ENCODE measurements at regions not wholly inside any gene's neighbourhood (a gene's known extent, or its start where the extent isn't known, plus 50 kb on each side); places are given as distances from the start of the nearest gene placed in this dataset.

DNA sequence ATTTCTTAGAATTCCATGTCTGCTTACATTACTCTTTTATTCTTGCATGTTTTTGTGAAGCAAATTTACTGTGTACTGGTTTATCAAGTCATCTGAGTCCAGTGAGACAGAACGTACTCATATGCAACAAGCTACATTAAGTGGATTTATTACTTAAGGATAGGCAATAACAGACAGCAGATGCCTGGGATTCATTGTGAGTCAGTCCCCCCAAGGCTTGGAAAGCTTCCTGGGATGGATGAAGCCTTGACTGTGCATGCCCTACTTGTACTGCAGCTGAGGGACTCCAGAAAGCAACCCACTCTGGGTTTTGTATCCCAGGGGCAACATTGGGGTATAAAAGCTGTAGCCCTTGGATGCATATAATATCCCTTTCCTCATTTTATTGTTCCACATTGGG, 113.4 kb upstream of the RAB18 start:
- FAIRE-seq = no peak
- no peak overlapping the region for H3K9ac ChIP-seq (ENCODE audit: control insufficient read depth, insufficient read depth, low read length)
- H3K9me3 ChIP-seq (replicated peaks; ENCODE audit: control insufficient read depth, insufficient read depth, low read length) = no peaks in the 10 kb centered on the region; the same call in 2 of the 3 replicates
- no peaks in the 10 kb centered on the region for H4K20me1 ChIP-seq (ENCODE audit: control insufficient read depth, insufficient read depth)
- in situ Hi-C loops (cut with MboI) = no loop called here
- H3K27me3 ChIP-seq (replicated peaks in 1 of 2; ENCODE audit: control insufficient read depth in 2 of 2, insufficient read depth in 2 of 2, low read length in 1 of 2) = no peaks in the 10 kb centered on the region; a peak in 1 of 4 replicates
- BruUV-seq (replicated peaks) = no TSS peak
- no peaks in the 10 kb centered on the region for H3K36me3 ChIP-seq (ENCODE audit: control insufficient read depth in 2 of 2, insufficient read depth in 2 of 2, low read length in 1 of 2)
- POLR2A ChIA-PET = no interaction called here
- H3K4me3 ChIP-seq = no peak overlapping the region
- no peak overlapping the region for H3K27ac ChIP-seq (ENCODE audit: control insufficient read depth, insufficient read depth)
- SMC1A ChIA-PET (ENCODE audit: uncharacterized antibody, unreplicated experiment) = no interaction called here
- ATAC-seq = no peak
- no peaks in the 10 kb centered on the region for H3K4me1 ChIP-seq (ENCODE audit: control insufficient read depth, insufficient read depth, low read length)
- CTCF ChIA-PET = no interaction called here
- 35% methylated on average over 1 of the region's 1 CpG for WGBS (ENCODE audit: insufficient coverage, insufficient replicate concordance, low lambda C conversion rate, missing lambda C conversion rate)
- no peak overlapping the region for H3K4me2 ChIP-seq (ENCODE audit: control insufficient read depth, insufficient read depth)
- intact Hi-C loops (cut with micrococcal nuclease; ENCODE audit: unreplicated experiment) = no loop called here
- no peak for TF ChIP-seq PAX8 (IDR thresholded peaks at IDR 0.05)
- no peak for TF ChIP-seq EGR1 (IDR thresholded peaks at IDR 0.05; ENCODE audit: borderline replicate concordance in 1 of 2, low read depth in 2 of 2, low read length in 2 of 2)
- no peak for TF ChIP-seq IKZF1 (conservative IDR thresholded peaks at IDR 0.05)
- no peak for TF ChIP-seq MYC (IDR thresholded peaks at IDR 0.05; ENCODE audit: insufficient read depth, insufficient read length, insufficient replicate concordance, low read length, severe bottlenecking)
- no peaks in the 10 kb centered on the region for H3K79me2 ChIP-seq (ENCODE audit: control insufficient read depth, insufficient read depth, low read length)
- DNase-seq (ENCODE audit: low read depth, low spot score) = no peak
- RAD21 ChIA-PET (ENCODE audit: unreplicated experiment) = no interaction called here
- no peak overlapping the region for H2AFZ ChIP-seq (ENCODE audit: control insufficient read depth, low read depth, low read length)

DNA sequence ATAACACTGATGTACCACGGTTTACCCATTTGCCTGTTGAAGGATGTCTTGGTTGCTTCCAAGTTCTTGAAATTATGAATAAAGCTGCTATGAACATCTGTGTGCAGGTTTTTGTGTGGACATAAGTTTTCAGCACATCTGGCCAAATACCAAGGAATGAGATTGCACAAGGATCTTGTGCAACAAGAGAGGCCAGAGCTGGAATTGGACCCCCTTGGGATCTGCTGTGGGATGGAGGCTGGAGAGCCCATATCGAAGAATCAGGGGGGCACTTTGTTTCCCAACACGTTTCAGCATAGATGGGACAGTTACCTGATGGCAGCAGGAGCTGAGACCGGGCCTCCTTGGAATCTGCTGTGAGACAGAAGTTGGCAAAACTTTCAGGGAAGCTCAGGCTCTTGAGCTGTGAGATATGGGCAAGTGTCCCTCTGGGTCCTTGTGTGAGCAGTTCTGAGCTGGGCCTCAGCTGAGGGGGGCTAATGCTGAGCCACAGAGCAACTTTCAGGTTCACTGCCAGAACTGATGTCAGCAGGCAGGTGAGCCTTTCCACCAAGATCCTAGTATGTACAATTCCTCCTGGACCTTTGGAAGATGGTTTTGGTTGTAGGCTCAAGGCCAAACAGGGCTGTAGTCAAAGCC, 115.2 kb upstream of the RAB18 start:
- Histone ChIP-seq H3K4me1 (ENCODE audit: control insufficient read depth, insufficient read depth, low read length) (no peaks in the 10 kb centered on the region), H3K36me3 (ENCODE audit: control insufficient read depth in 2 of 2, insufficient read depth in 2 of 2, low read length in 1 of 2) (no peaks in the 10 kb centered on the region), H3K79me2 (ENCODE audit: control insufficient read depth, insufficient read depth, low read length) (no peaks in the 10 kb centered on the region), H3K4me2 (ENCODE audit: control insufficient read depth, insufficient read depth) (no peak overlapping the region), H3K9me3 (replicated peaks; ENCODE audit: control insufficient read depth, insufficient read depth, low read length) (no peaks in the 10 kb centered on the region; the same call in 2 of the 3 replicates), H3K4me3 (no peak overlapping the region), H3K9ac (ENCODE audit: control insufficient read depth, insufficient read depth, low read length) (no peak overlapping the region), H3K27me3 (replicated peaks in 1 of 2; ENCODE audit: control insufficient read depth in 2 of 2, insufficient read depth in 2 of 2, low read length in 1 of 2) (no peaks in the 10 kb centered on the region; a peak in 1 of 4 replicates), H4K20me1 (ENCODE audit: control insufficient read depth, insufficient read depth) (no peaks in the 10 kb centered on the region), H3K27ac (ENCODE audit: control insufficient read depth, insufficient read depth) (no peak overlapping the region), H2AFZ (ENCODE audit: control insufficient read depth, low read depth, low read length) (no peak overlapping the region)
- in situ Hi-C loops (cut with MboI) = no loop called here
- intact Hi-C loops (cut with micrococcal nuclease; ENCODE audit: unreplicated experiment) = no loop called here
- ChIA-PET POLR2A (no interaction called here), CTCF (interaction anchor here (0.7 kb wide), 1 partner anchor 15 kb away, joined by 3 read pairs; no protein-coding TSS in a partner anchor), SMC1A (ENCODE audit: uncharacterized antibody, unreplicated experiment) (interaction anchor here (1.3 kb wide), 1 partner anchor 14 kb away, joined by 3 read pairs; no protein-coding TSS in a partner anchor), RAD21 (ENCODE audit: unreplicated experiment) (no interaction called here)
- no peak for FAIRE-seq
- DNase-seq (ENCODE audit: low read depth, low spot score) = no peak
- BruUV-seq (replicated peaks) = no TSS peak
- 0% methylated on average over 4 of the region's 4 CpGs for WGBS (ENCODE audit: insufficient coverage, insufficient replicate concordance, low lambda C conversion rate, missing lambda C conversion rate)
- ATAC-seq = no peak
- no peak for TF ChIP-seq LARP7 (IDR thresholded peaks at IDR 0.05)
- TF ChIP-seq, protein P1, sequence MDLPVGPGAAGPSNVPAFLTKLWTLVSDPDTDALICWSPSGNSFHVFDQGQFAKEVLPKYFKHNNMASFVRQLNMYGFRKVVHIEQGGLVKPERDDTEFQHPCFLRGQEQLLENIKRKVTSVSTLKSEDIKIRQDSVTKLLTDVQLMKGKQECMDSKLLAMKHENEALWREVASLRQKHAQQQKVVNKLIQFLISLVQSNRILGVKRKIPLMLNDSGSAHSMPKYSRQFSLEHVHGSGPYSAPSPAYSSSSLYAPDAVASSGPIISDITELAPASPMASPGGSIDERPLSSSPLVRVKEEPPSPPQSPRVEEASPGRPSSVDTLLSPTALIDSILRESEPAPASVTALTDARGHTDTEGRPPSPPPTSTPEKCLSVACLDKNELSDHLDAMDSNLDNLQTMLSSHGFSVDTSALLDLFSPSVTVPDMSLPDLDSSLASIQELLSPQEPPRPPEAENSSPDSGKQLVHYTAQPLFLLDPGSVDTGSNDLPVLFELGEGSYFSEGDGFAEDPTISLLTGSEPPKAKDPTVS (IDR thresholded peaks at IDR 0.05; ENCODE audit: low read depth, low read length) = no peak
- TF ChIP-seq BRCA1 (IDR thresholded peaks at IDR 0.05; ENCODE audit: low read depth, low read length) = no peak
- no peak for TF ChIP-seq PAX8 (IDR thresholded peaks at IDR 0.05)
- no peak for TF ChIP-seq YY1 (IDR thresholded peaks at IDR 0.05; ENCODE audit: low read depth, low read length)
- TF ChIP-seq, protein P2, sequence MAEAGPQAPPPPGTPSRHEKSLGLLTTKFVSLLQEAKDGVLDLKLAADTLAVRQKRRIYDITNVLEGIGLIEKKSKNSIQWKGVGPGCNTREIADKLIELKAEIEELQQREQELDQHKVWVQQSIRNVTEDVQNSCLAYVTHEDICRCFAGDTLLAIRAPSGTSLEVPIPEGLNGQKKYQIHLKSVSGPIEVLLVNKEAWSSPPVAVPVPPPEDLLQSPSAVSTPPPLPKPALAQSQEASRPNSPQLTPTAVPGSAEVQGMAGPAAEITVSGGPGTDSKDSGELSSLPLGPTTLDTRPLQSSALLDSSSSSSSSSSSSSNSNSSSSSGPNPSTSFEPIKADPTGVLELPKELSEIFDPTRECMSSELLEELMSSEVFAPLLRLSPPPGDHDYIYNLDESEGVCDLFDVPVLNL (IDR thresholded peaks at IDR 0.05; ENCODE audit: low read depth, low read length) = no peak
- TF ChIP-seq, protein P3, sequence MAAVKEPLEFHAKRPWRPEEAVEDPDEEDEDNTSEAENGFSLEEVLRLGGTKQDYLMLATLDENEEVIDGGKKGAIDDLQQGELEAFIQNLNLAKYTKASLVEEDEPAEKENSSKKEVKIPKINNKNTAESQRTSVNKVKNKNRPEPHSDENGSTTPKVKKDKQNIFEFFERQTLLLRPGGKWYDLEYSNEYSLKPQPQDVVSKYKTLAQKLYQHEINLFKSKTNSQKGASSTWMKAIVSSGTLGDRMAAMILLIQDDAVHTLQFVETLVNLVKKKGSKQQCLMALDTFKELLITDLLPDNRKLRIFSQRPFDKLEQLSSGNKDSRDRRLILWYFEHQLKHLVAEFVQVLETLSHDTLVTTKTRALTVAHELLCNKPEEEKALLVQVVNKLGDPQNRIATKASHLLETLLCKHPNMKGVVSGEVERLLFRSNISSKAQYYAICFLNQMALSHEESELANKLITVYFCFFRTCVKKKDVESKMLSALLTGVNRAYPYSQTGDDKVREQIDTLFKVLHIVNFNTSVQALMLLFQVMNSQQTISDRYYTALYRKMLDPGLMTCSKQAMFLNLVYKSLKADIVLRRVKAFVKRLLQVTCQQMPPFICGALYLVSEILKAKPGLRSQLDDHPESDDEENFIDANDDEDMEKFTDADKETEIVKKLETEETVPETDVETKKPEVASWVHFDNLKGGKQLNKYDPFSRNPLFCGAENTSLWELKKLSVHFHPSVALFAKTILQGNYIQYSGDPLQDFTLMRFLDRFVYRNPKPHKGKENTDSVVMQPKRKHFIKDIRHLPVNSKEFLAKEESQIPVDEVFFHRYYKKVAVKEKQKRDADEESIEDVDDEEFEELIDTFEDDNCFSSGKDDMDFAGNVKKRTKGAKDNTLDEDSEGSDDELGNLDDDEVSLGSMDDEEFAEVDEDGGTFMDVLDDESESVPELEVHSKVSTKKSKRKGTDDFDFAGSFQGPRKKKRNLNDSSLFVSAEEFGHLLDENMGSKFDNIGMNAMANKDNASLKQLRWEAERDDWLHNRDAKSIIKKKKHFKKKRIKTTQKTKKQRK (IDR thresholded peaks at IDR 0.05; ENCODE audit: low read depth, low read length) = no peak
- no peak for TF ChIP-seq BACH1 (IDR thresholded peaks at IDR 0.05; ENCODE audit: borderline replicate concordance)
